GM12878 (cell line): ENCODE measurements at regions not wholly inside any gene's neighbourhood (a gene's known extent, or its start where the extent isn't known, plus 50 kb on each side); places are given as distances from the start of the nearest gene placed in this dataset.

ENCODE experiments used
- CBX3 ChIP-seq: fragments of 200-600 bp; sonication (generic); IDR thresholded peaks from 2 replicates; pipeline ENCODE4 v1.6.1; 2016; ENCODE audit warnings: low read depth, borderline replicate concordance
- GATAD2B ChIP-seq: fragments of 450-650 bp; conservative IDR thresholded peaks from 2 replicates; pipeline ENCODE4 v1.6.1; 2017; ENCODE audit warnings: low read depth, mild to moderate bottlenecking, moderate library complexity
- POLR2AphosphoS5 ChIP-seq: IDR thresholded peaks from 2 replicates; pipeline ENCODE4 v1.6.1; 2011; ENCODE audit warnings: mild to moderate bottlenecking, low read length, inconsistent platforms
- RAD21 ChIP-seq: IDR thresholded peaks from 2 replicates; pipeline ENCODE4 v1.6.1; 2011; ENCODE audit warnings: mild to moderate bottlenecking, low read depth, low read length, moderate library complexity; ENCODE audit not compliant: insufficient read depth
- RELA ChIP-seq: fragments of 450-650 bp; IDR thresholded peaks from 2 replicates; pipeline ENCODE4 v1.8.0; 2014; ENCODE audit warnings: borderline replicate concordance; ENCODE audit not compliant: partially characterized antibody
- USF2 ChIP-seq: IDR thresholded peaks from 2 replicates; pipeline ENCODE4 v1.6.1; 2011; ENCODE audit warnings: low read depth, low read length, improper control_type of control experiment, borderline replicate concordance
- ZZZ3 ChIP-seq: IDR thresholded peaks from 2 replicates; pipeline ENCODE4 v1.6.1; 2011; ENCODE audit warnings: low read depth; ENCODE audit not compliant: control insufficient read depth, insufficient read length
- TF ChIP-seq, protein P1 (sequence below), 3 experiments: IDR thresholded peaks in 2 of 3; conservative IDR thresholded peaks in 1 of 3; 2 replicates each; pipeline ENCODE4 v1.5.1; 2011; ENCODE audit warnings: low read depth in 3 of 3, low read length in 3 of 3, mild to moderate bottlenecking in 3 of 3, control low read depth in 2 of 3, moderate library complexity in 2 of 3, inconsistent platforms in 1 of 3, mixed read lengths in 1 of 3; ENCODE audit not compliant: control insufficient read depth in 2 of 3, insufficient read depth in 1 of 3; ENCODE audit errors: extremely low read depth in 1 of 3

DNA sequence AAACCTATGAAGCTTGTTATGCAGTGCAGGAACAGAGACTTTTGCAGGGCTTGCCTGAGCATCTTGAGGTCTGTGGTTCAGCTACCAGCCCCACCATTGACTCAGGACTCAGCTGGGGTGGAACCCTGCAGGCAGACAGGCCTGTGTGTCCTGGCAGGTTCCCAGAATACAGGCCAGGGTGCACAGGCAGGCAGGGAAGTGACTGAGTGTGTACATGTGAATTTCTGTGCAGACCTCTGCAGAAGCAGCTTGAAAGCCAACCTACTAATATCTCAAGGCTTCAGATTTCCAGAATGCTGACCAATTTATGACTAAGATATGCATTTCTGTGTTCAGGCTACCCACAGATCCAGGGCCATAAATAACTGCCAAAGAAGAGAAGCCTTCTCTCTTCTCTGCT, 254.4 kb downstream of the DLEU7 start:
- TF ChIP-seq ZZZ3 (no peak), CBX3 (no peak), GATAD2B (no peak), USF2 (no peak), POLR2AphosphoS5 (no peak), RAD21 (no peak), RELA (no peak)
- TF ChIP-seq, protein P1, sequence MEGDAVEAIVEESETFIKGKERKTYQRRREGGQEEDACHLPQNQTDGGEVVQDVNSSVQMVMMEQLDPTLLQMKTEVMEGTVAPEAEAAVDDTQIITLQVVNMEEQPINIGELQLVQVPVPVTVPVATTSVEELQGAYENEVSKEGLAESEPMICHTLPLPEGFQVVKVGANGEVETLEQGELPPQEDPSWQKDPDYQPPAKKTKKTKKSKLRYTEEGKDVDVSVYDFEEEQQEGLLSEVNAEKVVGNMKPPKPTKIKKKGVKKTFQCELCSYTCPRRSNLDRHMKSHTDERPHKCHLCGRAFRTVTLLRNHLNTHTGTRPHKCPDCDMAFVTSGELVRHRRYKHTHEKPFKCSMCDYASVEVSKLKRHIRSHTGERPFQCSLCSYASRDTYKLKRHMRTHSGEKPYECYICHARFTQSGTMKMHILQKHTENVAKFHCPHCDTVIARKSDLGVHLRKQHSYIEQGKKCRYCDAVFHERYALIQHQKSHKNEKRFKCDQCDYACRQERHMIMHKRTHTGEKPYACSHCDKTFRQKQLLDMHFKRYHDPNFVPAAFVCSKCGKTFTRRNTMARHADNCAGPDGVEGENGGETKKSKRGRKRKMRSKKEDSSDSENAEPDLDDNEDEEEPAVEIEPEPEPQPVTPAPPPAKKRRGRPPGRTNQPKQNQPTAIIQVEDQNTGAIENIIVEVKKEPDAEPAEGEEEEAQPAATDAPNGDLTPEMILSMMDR (IDR thresholded peaks at IDR 0.05 in 2 of 3, conservative IDR thresholded peaks at IDR 0.05 in 1 of 3; ENCODE audit: control insufficient read depth in 2 of 3, extremely low read depth in 1 of 3, insufficient read depth in 1 of 3, low read depth in 3 of 3, low read length in 3 of 3) = no peak
